ENCODE measurements at regions not wholly inside any gene's neighbourhood (a gene's known extent, or its start where the extent isn't known, plus 50 kb on each side); places are given as distances from the start of the nearest gene placed in this dataset.

GRCh38 chr4:36494747-36495146, 213.3 kb downstream of the DTHD1 start:
- DNase-seq, result no peak

- no peak for DNase-seq
These were observed 220.9 kb downstream of the DTHD1 start for GRCh38 chr4:36502350-36502749.

- no peak for DNase-seq
These were observed 227.0 kb downstream of the DTHD1 start for GRCh38 chr4:36508394-36508793.

GRCh38 chr4:36509845-36510244, 228.4 kb downstream of the DTHD1 start:
- DNase-seq, result no peak

GRCh38 chr4:36511785-36512184, 230.4 kb downstream of the DTHD1 start:
- DNase-seq, result no peak

- no peak for DNase-seq
These were observed 235.2 kb downstream of the DTHD1 start for GRCh38 chr4:36516522-36517095.

GRCh38 chr4:36523182-36523581, 241.8 kb downstream of the DTHD1 start:
- DNase-seq, result no peak

- DNase-seq, result no peak
These were observed 251.4 kb downstream of the DTHD1 start for GRCh38 chr4:36532670-36533379.

- DNase-seq, result no peak
These were observed 252.5 kb downstream of the DTHD1 start for GRCh38 chr4:36533944-36534343.

GRCh38 chr4:36547383-36547782, 266.0 kb downstream of the DTHD1 start:
- no peak for DNase-seq

GRCh38 chr4:36549252-36549651, 267.8 kb downstream of the DTHD1 start:
- no peak for DNase-seq

GRCh38 chr4:36549992-36550391, 268.6 kb downstream of the DTHD1 start:
- no peak for DNase-seq

GRCh38 chr4:36551697-36552214, 270.3 kb downstream of the DTHD1 start:
- no peak for DNase-seq

- DNase-seq, result no peak
These were observed 271.6 kb downstream of the DTHD1 start for GRCh38 chr4:36553029-36553428.

- DNase-seq, result no peak
These were observed 272.0 kb downstream of the DTHD1 start for GRCh38 chr4:36553453-36553852.

- DNase-seq, result no peak
These were observed 275.6 kb downstream of the DTHD1 start for GRCh38 chr4:36556984-36557383.

- DNase-seq, result no peak
These were observed 287.2 kb downstream of the DTHD1 start for GRCh38 chr4:36568575-36568974.

GRCh38 chr4:36573441-36573840, 292.0 kb downstream of the DTHD1 start:
- no peak for DNase-seq

GRCh38 chr4:36574816-36575215, 293.4 kb downstream of the DTHD1 start:
- no peak for DNase-seq

GRCh38 chr4:36582198-36582597, 300.8 kb downstream of the DTHD1 start:
- DNase-seq, result no peak

GRCh38 chr4:36587909-36588472, 306.6 kb downstream of the DTHD1 start:
- DNase-seq, result no peak

- no peak for DNase-seq
These were observed 308.9 kb downstream of the DTHD1 start for GRCh38 chr4:36590343-36590742.

- DNase-seq, result no peak
These were observed 320.6 kb downstream of the DTHD1 start for GRCh38 chr4:36601864-36602495.

GRCh38 chr4:36609661-36610060, 328.2 kb downstream of the DTHD1 start:
- no peak for DNase-seq

All from DMS 273 treated with DMSO at 0.1 percent for 48 hours (cell line).